ENCODE measurements at regions not wholly inside any gene's neighbourhood (a gene's known extent, or its start where the extent isn't known, plus 50 kb on each side); places are given as distances from the start of the nearest gene placed in this dataset.

- TF ChIP-seq CTCF (IDR thresholded peaks at IDR 0.05) (no peak), POLR2A (IDR thresholded peaks at IDR 0.05) (no peak), POLR2AphosphoS5 (IDR thresholded peaks at IDR 0.05; ENCODE audit: insufficient read depth in 1 of 2, low read depth in 1 of 2) (no peak)
These were observed 615.4 kb upstream of the NR3C2 start for GRCh38 chr4:149057594-149057993.

Measured in vagina (tissue), 2 donors.